22Rv1 (cell line): ENCODE measurements at regions not wholly inside any gene's neighbourhood (a gene's known extent, or its start where the extent isn't known, plus 50 kb on each side); places are given as distances from the start of the nearest gene placed in this dataset.
"Not testable (repeated sequence)": the region's sequence is repeated elsewhere in the genome, so short reads cannot be mapped to it uniquely, and the experiment has no call there.

Source experiments
- H3K27ac ChIP-seq: fragments of 450-650 bp; 2 replicates; pipeline ENCODE4 v1.5.1; 2017
- ZFX ChIP-seq: fragments of 450-650 bp; IDR thresholded peaks from 2 replicates; pipeline ENCODE4 v1.6.1; 2017; ENCODE audit warnings: antibody characterized with exemption, borderline replicate concordance
- TF ChIP-seq, protein P1 (sequence below): fragments of 450-650 bp; IDR thresholded peaks from 2 replicates; pipeline ENCODE4 v1.5.1; 2017; ENCODE audit warnings: mild to moderate bottlenecking

DNA sequence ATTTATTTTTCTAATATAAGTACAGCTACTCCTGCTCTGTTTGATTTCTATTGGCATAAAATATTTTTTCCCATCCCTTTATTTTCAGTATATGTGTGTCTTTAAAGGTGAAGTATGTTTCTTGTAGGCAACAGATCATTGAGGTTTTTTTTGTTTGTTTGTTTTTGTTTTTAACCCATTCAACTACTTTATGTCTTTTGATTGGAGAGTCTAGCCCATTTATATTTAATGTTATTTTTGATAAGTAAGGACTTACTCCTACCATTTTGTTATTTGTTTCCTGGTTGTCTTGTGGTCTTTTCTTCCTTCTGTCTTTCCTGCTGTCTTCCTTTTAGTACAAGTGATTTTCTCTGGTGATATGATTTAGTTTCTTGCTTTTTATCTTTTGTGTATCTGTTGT, 285.1 kb upstream of the PROX1 start:
- no peak for TF ChIP-seq ZFX
- TF ChIP-seq, protein P1, sequence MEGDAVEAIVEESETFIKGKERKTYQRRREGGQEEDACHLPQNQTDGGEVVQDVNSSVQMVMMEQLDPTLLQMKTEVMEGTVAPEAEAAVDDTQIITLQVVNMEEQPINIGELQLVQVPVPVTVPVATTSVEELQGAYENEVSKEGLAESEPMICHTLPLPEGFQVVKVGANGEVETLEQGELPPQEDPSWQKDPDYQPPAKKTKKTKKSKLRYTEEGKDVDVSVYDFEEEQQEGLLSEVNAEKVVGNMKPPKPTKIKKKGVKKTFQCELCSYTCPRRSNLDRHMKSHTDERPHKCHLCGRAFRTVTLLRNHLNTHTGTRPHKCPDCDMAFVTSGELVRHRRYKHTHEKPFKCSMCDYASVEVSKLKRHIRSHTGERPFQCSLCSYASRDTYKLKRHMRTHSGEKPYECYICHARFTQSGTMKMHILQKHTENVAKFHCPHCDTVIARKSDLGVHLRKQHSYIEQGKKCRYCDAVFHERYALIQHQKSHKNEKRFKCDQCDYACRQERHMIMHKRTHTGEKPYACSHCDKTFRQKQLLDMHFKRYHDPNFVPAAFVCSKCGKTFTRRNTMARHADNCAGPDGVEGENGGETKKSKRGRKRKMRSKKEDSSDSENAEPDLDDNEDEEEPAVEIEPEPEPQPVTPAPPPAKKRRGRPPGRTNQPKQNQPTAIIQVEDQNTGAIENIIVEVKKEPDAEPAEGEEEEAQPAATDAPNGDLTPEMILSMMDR, result no peak
- H3K27ac ChIP-seq, result no peak overlapping the region

DNA sequence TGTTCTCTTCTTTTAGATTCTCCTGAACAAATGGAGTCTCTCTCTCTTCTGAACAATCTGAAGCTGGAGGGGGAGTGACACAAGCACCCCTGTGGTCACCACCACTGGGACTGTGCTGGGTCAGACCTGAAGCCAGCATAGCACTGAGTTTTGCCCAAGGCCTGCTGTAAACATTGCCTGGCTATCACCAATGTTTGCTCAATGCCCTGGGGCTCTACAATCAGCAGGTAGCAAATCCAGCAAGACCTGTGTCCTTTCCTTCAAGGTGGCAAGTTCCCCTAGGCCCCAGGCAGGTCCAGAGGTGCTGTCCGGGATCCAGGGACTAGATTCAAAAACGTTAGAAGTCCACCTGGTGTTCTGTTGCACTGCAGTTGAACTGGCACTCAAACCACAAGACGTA, 282.8 kb upstream of the PROX1 start:
- no peak overlapping the region for H3K27ac ChIP-seq
- TF ChIP-seq, protein P1, result no peak
- no peak for TF ChIP-seq ZFX

DNA sequence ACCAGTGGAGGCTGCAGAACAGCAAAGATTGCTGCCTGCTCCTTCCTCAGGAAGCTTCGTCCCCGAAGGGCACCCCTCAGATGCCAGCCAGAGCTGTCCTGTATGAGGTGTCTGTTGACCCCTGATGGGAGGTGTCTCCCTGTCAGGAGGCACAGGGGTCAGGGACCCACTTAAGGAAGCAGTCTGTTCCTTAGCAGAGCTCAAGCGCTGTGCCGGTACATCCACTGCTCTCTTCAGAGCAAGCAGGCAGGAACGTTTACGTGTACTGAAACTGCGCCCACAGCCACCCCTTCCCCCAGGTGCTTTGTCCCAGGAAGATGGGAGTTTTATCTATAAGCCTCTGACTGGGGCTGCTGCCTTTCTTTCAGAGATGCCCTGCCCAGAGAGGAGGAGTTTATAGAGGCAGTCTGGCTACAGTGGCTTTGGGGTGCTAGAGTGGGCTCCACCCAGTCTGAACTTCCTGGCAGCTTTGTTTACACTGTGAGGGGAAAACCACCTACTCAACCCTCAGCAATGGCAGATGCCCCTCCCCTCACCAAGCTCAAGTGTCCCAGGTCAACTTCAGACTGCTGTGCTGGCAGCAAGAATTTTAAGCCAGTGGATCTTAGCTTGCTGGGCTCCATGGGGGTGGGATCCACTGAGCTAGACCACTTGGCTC, 275.8 kb upstream of the PROX1 start:
- H3K27ac ChIP-seq, result not testable (repeated sequence)

DNA sequence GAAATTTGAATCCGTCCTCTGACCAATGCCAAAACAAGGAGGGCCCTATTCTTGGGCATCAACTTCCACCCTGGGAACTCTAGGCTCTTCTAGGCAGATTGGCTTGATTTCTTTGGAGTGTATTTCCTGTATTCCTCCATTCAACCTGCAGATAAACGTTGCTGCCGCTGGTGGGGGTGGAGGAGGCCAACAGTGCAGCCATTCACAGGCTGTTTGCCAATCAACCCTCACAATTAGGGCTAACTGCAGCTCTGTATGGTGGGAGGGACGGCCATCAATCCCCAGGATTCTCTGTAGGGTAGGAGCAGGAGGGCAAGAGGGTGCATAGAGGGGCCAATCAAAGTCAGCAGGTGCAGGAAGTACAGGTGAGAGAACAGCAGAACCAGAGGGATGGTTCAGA, 273.1 kb upstream of the PROX1 start:
- H3K27ac ChIP-seq, result no peak overlapping the region
- no peak for TF ChIP-seq ZFX
- TF ChIP-seq, protein P1, result no peak

DNA sequence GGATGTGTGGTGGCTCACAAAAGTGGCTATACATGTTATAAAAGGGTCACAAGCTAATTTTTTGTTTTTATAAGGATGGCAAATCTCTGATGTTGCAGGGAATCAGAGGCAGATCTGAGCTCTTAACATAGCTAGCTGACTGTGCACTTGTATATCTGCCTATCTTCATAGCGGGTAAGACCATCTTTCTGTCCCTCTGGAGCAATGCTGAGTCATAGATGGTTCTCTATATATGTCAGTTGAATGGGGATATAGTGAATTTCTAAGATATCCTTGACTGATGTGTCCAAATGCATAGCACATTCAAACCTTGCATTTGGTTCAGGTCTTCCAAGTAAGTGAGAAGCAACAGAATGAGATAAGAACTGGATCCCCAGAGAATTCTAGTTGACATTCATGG, 272.6 kb upstream of the PROX1 start:
- no peak overlapping the region for H3K27ac ChIP-seq
- TF ChIP-seq, protein P1, result no peak

DNA sequence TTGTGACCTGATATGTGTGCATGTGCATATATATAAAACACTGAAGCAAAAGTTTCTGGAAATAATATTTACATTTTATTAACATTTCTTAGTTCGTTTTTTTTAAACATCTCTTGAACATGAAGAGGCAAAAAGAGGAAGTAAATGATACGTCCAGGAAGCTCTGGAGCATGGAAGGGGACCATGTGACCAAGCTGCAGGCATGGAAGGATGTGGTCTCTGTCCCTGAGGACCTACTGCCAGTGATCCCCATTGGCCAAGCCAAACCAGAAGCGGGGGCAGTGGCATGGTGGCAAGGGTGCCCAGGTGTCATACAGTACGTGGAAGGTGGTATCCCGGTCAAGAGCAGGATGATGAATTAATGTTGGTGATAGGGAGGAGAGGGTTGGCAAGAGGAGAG, 268.3 kb upstream of the PROX1 start:
- TF ChIP-seq ZFX, result no peak
- TF ChIP-seq, protein P1, result no peak
- H3K27ac ChIP-seq, result no peak overlapping the region

DNA sequence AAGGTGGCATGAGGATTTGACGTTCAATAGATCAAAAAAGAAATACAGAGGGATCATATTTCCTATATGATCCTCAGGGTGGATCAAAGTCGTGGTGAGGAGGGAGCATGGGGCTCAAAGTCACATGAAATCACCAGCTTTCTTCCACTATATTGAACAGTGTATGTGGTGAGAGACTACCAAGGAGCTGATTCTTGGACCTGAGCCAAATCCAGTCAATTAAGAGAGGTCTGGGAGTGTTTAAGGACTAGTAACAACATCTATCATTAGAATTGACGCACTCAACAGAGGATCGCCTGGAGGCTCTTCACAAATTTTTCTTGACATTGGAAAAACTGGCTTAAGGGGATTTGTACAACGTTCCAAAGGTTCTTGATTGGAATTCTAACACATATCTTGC, 267.7 kb upstream of the PROX1 start:
- H3K27ac ChIP-seq, result no peak overlapping the region
- TF ChIP-seq, protein P1, result no peak
- no peak for TF ChIP-seq ZFX

DNA sequence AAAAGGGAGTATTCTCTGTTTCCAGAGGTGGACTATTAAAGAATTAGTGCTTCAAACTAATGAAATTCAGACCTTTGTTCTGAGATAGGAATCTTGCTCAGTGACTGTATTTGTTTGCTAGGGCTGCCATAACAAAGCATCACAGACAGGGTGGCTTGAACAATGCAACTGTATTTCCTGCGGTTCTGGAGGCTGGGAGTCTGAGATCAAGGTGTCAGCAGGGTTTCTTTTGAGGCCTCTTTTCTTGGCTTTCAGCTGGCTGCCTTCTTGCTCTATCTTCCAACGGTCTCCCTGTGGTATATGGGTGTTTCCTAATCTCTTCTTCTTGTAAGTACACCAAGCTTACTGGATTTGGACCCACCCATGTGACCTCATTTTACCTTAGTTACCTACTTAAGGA, 264.6 kb upstream of the PROX1 start:
- TF ChIP-seq, protein P1, result no peak
- no peak for TF ChIP-seq ZFX
- H3K27ac ChIP-seq, result no peak overlapping the region
